ENCODE measurements at regions not wholly inside any gene's neighbourhood (a gene's known extent, or its start where the extent isn't known, plus 50 kb on each side); places are given as distances from the start of the nearest gene placed in this dataset.

GRCh38 chr5:158534203-158534602 lies 565.5 kb downstream of the EBF1 start:
- TF ChIP-seq CTCF (IDR thresholded peaks at IDR 0.05) (no peak), POLR2A (IDR thresholded peaks at IDR 0.05; ENCODE audit: low read depth) (no peak), EP300 (IDR thresholded peaks at IDR 0.05) (no peak), POLR2AphosphoS5 (IDR thresholded peaks at IDR 0.05) (no peak)

All from esophagus muscularis mucosa (tissue), 4 donors.